ENCODE measurements at regions not wholly inside any gene's neighbourhood (a gene's known extent, or its start where the extent isn't known, plus 50 kb on each side); places are given as distances from the start of the nearest gene placed in this dataset.
"Not testable (repeated sequence)": the region's sequence is repeated elsewhere in the genome, so short reads cannot be mapped to it uniquely, and the experiment has no call there.

DNA sequence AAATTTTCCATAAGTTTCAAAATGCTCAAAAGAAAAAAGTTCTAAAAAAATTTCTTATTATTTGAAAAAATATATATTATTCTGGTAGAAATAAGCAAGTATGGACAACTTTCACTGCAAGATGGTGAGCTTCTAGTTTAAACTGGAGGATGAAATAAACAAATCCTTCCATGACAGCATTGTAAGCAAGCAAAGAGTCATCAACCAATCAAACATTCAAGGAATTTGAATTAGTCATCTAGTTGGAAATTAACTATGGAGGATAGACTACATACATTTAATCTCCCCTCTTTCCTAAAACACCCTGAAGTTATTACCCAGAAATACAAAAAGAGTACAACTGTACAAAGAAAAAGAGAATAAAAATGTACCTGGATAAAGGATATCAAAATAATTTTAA is 51.0 kb upstream of the IRX5 start:
- no peak for DNase-seq

DNA sequence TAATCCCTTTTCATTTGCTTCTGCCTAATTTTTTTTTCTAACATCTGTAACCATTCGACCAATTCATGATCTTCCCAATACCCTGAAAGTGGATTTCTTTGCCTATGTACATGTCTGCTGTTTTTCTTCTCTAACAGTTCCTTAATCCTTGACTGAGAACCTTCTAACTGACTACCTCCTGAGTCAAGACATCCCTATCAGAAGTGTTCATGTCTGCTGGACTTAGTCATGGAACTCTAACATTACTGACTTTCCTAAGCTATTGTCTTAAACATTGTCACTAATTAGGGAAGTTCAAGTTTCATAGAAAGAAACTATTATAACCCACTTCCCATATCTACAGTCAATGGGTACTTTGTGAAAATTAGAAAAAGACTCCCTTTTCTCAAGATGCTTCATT is 52.4 kb upstream of the IRX5 start:
- DNase-seq, result no peak

- no peak for DNase-seq
Observed at GRCh38 chr16:54875443-54875842, 55.2 kb upstream of the IRX5 start.

DNA sequence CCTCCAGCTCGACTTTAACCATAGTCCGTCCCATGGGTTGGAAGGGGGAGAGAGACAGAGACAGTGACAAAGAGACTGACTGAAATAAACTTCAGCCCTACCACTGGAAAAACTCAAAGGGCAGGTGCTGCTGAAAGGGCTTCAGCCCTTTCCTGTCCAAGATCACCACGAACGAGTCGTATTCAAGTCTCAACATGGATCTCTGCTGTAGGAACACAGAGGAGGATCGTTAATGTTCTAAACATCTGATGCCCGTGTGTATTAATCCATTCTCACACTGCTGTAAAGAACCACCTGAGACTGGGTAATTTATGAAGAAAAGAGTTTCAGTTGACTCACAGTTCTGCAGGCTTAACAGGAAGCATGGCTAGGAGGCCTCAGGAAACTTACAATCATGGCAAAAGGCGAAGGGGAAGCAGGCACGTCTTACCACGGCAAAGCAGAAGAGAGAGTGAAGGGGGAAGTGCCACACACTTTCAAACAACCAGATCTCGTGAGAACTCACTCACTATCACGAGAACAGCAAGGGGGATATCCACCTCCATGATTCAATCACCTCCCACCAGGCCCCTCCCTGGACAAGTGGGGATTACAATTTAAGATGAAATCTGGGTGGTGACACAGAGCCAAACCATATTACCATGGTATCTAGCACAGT is 56.8 kb upstream of the IRX5 start:
- DNase-seq, result not testable (repeated sequence)

DNA sequence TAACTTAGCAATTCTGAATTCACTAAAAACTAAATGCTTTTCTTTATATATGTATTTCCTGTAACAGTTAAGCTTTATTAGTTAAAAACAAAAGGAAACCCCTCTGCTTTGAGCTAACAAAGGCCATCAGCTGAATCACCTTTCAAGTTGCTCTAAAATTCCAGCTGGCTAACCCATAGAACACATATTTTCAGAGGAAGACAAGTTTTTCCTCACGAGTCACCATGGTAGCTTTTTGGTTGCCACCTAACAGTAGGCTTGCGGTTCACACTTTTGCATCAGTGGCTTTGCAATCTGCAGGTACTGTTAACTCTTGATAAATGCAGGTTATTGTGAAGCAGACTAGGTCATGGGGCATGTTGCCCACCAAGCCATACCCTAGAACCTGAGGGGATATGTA is 57.6 kb upstream of the IRX5 start:
- no peak for DNase-seq

DNA sequence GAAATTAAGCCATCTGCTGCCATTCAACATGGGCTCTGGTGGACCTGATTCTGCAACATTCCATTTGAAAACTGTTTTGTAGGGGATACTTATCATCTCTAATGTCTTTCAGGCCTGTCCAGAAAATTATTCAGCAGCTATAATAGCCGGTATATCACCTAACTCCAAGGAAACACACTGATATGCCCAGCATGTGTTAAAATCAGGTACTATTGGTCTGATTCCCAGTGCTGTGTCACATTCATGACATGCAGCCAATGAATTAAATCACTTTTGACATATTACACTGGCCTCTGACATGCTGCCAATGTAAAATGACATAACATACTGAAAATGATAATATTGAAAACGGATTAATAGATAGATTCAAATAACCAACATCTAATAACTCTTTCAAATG is 60.5 kb upstream of the IRX5 start:
- no peak for DNase-seq

DNA sequence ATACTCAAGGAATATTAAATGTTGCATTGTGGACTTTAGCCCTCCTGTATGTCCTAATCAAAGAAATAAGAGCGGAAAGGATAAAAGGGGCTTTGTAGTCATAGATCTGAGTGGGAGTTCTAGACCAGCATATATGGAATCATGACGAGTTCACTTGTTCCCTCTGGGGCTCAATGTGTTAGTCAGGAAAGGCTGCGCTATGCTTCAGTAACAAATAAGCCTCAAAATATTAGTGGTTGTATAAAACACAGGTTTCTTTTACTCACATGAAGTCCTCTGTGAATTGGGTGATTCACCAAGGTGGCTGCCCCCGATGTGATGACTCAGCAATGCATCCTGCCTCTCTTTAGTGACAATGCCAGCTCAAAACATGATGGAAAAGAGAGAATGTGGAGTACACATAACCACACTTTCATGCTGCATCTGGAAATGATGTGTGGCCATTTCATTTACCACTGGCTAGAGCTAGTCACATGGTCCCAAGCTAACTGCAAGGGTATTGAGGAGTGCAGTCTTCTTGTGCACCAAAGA is 63.3 kb upstream of the IRX5 start:
- DNase-seq, result no peak

DNA sequence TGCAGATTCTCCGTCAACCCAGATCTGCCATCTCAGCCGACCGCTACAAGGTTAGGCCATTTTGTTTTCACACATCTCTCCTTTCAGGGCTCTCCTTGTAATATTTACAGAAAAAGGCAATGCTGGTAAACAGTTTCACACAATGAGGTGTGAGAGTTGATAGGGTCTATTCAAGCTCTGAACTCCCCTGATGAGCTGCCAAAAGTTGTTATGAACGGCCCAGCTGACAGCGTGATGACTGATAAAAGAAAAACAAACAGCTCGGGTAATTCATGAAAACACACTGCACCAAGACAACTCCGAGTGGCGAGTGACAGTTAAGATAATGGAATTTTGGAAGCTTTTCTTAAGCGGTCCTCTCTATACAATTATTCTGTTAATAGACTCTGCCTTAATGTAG is 68.1 kb upstream of the IRX5 start:
- DNase-seq, result no peak

- no peak for DNase-seq
Observed at GRCh38 chr16:54856871-54857270, 73.8 kb upstream of the IRX5 start.

DNA sequence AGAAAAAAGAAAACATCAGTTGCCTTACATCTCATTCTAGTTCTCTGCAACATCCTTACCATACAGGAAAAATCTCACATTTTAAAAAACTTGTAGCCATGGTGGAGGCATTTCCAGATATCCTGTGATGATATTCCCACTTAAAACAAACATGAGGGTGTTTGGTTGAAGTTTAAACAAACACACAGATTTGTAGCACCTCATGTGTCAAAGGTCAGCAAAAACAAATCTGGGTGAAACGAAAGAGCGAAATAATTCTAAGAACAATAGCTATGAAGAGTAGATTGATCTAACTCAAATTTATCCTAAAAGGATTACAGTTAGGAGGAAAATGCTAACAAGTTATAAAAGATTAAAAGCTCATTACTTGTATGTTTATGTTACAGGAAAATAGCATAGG is 83.1 kb upstream of the IRX5 start:
- no peak for DNase-seq

- no peak for DNase-seq
Observed at GRCh38 chr16:54847207-54847606, 83.5 kb upstream of the IRX5 start.

GRCh38 chr16:54846766-54847165 is 83.9 kb upstream of the IRX5 start:
- DNase-seq, result no peak

DNA sequence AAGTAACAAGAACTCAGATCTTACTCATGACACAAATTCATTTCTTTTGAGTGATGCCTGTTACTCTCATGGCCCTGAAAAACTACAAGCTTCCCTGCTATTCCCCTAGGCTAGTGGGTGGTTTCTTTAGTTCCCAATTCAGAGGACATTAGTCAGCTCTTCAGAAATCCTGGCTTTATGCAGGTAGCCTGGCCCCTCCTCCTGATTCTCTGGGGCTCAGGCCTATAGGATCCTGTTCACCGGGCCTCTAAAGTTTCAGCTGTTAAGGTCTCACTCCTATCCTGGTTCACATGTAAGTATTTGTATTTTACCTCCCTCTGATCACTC is 87.3 kb upstream of the IRX5 start:
- DNase-seq, result no peak

DNA sequence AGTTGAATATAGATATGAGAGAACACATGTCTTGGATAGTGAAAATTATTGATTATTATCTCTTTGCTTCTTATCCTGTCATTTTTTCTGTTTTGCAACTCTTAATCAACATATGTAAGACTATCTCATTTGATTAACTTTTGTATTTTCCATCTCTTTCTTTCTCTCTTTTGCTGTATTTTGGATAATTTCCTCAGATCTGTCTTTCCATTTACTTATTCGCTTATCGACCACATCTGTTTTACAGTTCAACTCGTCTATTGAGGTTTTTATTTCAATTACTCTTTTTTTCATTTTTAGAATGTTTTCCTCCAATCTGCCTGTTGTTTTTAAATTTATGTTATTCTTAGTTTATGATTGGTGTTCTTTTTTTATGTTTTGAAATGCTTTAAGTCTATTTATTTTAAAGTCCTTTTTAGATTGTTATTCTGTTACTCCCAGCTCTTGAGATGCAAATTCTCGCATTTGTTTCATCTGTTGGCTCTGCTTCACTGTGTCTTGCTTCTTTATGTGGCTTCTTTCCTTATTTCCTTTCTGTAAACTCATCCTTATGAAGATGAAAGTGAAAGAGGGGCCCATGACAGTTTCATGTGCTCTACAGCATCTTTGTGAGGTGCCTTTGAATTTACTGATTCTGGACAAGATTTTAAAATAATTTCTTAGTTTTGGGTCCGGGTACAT is 87.8 kb upstream of the IRX5 start:
- no peak for DNase-seq

- DNase-seq, result no peak
Observed at GRCh38 chr16:54829691-54830090, 101.0 kb upstream of the IRX5 start.

DNA sequence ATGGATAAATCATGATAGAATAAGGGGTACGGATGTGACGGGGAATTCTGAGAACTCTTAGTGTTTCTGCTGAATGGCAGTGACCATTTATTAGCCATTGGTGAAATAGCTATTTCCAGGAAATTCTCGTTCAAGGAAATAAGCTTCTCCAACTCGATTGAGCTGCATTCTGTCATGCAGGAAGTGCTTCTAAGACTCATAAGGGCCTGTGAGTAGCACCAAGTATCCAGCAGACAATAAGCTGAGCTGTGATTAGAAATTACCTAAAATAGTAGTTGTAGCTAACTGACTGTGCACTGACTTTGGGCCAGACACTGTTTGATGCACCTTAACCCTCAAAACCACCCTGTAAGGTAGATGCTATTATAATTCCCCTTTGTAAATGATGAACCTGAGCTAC is 107.8 kb upstream of the IRX5 start:
- no peak for DNase-seq

- DNase-seq, result no peak
Observed at GRCh38 chr16:54822492-54822891, 108.2 kb upstream of the IRX5 start.

DNA sequence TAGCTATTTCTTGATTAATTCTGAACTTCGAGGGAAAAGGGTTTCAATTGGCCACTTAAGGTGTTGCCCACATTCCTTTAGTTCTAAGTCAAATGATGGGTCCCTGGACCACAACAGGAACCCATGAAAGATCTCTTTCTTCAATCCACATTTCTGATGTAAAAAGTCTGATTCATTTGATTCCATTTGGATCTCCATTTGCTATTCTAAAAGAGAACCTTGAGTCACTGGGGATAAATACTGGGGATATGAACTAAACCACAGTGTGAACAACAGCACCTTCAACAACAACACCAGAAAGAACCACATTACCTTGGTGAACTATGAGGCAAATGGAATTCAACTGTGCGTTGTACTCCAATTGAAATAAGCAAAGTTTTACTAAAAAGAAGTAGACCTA is 108.9 kb upstream of the IRX5 start:
- DNase-seq, result no peak

GRCh38 chr16:54817940-54818574 is 112.6 kb upstream of the IRX5 start:
- no peak for DNase-seq

GRCh38 chr16:54817432-54817831 is 113.2 kb upstream of the IRX5 start:
- DNase-seq, result no peak

- peak; percentile 34 to 57 (median 44) for DNase-seq
Observed at GRCh38 chr16:54816471-54816870, 114.2 kb upstream of the IRX5 start.

DNA sequence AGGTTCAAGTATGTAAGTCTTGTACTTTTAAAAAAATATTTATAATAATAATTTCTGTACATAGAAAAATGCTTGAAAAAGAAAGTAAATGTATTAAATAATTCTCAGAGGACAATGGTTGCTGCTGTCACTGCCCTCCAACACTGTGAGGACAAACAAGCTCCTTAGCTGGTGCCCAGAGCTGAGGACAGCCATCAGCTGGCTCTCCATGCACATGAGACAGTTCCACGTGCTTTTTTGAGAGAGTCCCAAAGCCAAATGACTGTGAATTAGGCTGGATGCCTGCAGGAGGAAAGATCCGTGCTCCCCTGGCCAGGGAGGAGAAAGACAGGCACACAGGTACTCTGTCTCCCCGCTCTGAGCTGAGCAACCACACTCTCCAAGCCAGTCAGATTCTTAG is 115.5 kb upstream of the IRX5 start:
- DNase-seq, result no peak

- no peak for DNase-seq
Observed at GRCh38 chr16:54813778-54814177, 116.9 kb upstream of the IRX5 start.

DNA sequence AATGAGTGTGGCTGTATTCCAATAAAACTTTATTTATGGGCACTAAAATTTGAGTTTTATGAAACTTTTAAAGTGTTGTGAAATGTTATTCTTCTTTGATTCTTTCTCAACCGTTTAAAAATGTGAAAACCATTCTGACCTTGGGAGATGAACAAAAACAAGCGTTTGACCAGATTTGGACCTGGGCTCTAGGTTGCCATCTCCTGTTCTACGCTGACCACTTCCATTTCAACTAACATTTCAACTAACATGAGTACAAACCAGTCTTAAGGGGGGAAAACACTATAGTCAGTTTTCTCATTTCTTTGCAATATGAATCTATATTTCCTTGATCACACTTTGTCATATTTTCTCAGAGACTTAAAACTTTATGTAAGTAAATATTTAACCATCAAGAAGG is 118.4 kb upstream of the IRX5 start:
- no peak for DNase-seq

Data from suppressor macrophage (primary cell).